ENCODE measurements at regions not wholly inside any gene's neighbourhood (a gene's known extent, or its start where the extent isn't known, plus 50 kb on each side); places are given as distances from the start of the nearest gene placed in this dataset.

- no peak for DNase-seq
Observed at GRCh38 chr2:212596276-212596675, 57.7 kb upstream of the ERBB4 start.

GRCh38 chr2:212595036-212595654 lies 56.5 kb upstream of the ERBB4 start:
- no peak for DNase-seq

- no peak for DNase-seq
Observed at GRCh38 chr2:212592695-212593094, 54.1 kb upstream of the ERBB4 start.
